ENCODE measurements at regions not wholly inside any gene's neighbourhood (a gene's known extent, or its start where the extent isn't known, plus 50 kb on each side); places are given as distances from the start of the nearest gene placed in this dataset.

DNA sequence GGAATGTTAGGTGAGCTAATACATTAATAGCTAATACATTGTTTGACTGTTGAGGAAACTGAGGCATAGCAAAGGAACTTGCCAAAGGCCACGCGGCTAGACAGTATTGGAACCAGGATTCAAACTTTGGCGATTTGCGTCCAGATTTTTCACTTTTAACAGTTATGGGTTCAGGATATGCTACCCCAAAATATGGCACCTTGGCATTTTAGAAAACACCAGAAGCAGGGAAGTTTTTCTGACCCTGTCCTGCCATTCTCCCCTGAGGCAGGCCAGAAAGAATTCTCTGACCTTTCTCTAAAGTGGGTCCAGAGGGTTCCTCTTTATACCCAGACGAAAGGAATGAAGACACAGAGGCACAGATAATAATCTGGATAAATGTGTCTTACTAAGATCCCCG, 166.9 kb downstream of the MYCN start:
- DNase-seq (ENCODE audit: low read depth, low spot score) = no peak
- Histone ChIP-seq H3K36me3 (ENCODE audit: insufficient read depth, insufficient read length, low read length) (no peaks in the 10 kb centered on the region), H3K4me1 (ENCODE audit: insufficient read depth, insufficient read length) (peaks cover 4% of the 10 kb centered on the region), H3K9ac (ENCODE audit: insufficient read length, low read depth) (no peak overlapping the region), H3K27me3 (ENCODE audit: insufficient read depth, insufficient read length) (no peaks in the 10 kb centered on the region), H3K4me3 (ENCODE audit: insufficient read length, low read depth) (no peak overlapping the region), H3K9me3 (ENCODE audit: insufficient read depth, low read length) (no peaks in the 10 kb centered on the region)
- no peak for TF ChIP-seq SUZ12 (IDR thresholded peaks at IDR 0.05; ENCODE audit: extremely low read depth, insufficient read depth, insufficient read length)
- TF ChIP-seq YY1 (IDR thresholded peaks at IDR 0.05; ENCODE audit: insufficient read depth, insufficient read length) = no peak
- no peak for TF ChIP-seq ZNF274 (IDR thresholded peaks at IDR 0.05; ENCODE audit: low read depth, low read length)

- H3K9me3 ChIP-seq (ENCODE audit: insufficient read depth, low read length) = no peaks in the 10 kb centered on the region
- H3K4me3 ChIP-seq (ENCODE audit: insufficient read length, low read depth) = no peak overlapping the region
- peak overlapping the region; percentile 54 for H3K9ac ChIP-seq (ENCODE audit: insufficient read length, low read depth)
- H3K27me3 ChIP-seq (ENCODE audit: insufficient read depth, insufficient read length) = no peaks in the 10 kb centered on the region
- H3K4me1 ChIP-seq (ENCODE audit: insufficient read depth, insufficient read length) = peaks cover 5% of the 10 kb centered on the region
- TF ChIP-seq SUZ12 (IDR thresholded peaks at IDR 0.05; ENCODE audit: extremely low read depth, insufficient read depth, insufficient read length) (no peak), YY1 (IDR thresholded peaks at IDR 0.05; ENCODE audit: insufficient read depth, insufficient read length) (no peak), ZNF274 (IDR thresholded peaks at IDR 0.05; ENCODE audit: low read depth, low read length) (no peak)
- no peak for DNase-seq (ENCODE audit: low read depth, low spot score)
- H3K36me3 ChIP-seq (ENCODE audit: insufficient read depth, insufficient read length, low read length) = no peaks in the 10 kb centered on the region
These were observed 166.3 kb downstream of the MYCN start for GRCh38 chr2:16106619-16107018.

DNA sequence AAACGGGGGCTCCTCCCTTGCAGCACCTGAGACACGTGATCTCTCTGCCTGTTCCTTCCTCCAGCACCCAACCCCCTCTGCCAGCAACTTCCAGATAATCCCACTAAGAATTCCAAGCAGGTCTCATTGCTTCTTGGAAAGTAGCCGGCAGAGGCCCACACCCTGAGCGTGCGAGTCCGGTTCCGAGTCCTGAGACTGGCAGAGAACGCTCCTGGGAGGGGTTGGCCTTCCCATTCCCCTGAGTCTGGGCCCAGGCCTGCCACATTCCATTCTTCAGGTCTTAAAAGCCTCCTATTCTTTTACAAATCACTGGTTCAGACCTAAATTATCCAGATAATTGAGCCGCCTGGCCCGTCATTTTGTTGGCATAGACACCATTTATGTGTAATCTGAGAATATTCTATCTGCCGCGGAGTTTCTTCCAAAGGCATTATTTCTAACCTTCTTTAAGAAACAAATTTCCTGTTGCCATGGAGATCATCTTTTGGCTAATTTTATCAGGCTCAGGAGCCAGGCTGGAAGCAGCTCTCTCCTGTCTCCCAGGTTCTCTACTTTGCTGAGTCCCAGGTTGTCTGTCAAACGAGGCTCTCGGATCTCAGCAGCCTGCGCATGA, 165.4 kb downstream of the MYCN start:
- H3K4me3 ChIP-seq (ENCODE audit: insufficient read length, low read depth) = peak overlapping the region; percentile 10
- no peaks in the 10 kb centered on the region for H3K27me3 ChIP-seq (ENCODE audit: insufficient read depth, insufficient read length)
- no peaks in the 10 kb centered on the region for H3K9me3 ChIP-seq (ENCODE audit: insufficient read depth, low read length)
- H3K9ac ChIP-seq (ENCODE audit: insufficient read length, low read depth) = peak overlapping the region; percentile 76
- H3K4me1 ChIP-seq (ENCODE audit: insufficient read depth, insufficient read length) = peaks cover 7% of the 10 kb centered on the region
- peak; percentile 97 for DNase-seq (ENCODE audit: low read depth, low spot score)
- TF ChIP-seq SUZ12 (IDR thresholded peaks at IDR 0.05; ENCODE audit: extremely low read depth, insufficient read depth, insufficient read length) (no peak), YY1 (IDR thresholded peaks at IDR 0.05; ENCODE audit: insufficient read depth, insufficient read length) (no peak), ZNF274 (IDR thresholded peaks at IDR 0.05; ENCODE audit: low read depth, low read length) (no peak)
- no peaks in the 10 kb centered on the region for H3K36me3 ChIP-seq (ENCODE audit: insufficient read depth, insufficient read length, low read length)

GRCh38 chr2:16104949-16105668, 164.8 kb downstream of the MYCN start:
- peak overlapping the region; percentile 10 for H3K4me3 ChIP-seq (ENCODE audit: insufficient read length, low read depth)
- DNase-seq (ENCODE audit: low read depth, low spot score) = peak; percentile 56
- H3K9ac ChIP-seq (ENCODE audit: insufficient read length, low read depth) = peak overlapping the region; percentile 76
- TF ChIP-seq ZNF274 (IDR thresholded peaks at IDR 0.05; ENCODE audit: low read depth, low read length) = no peak
- no peak for TF ChIP-seq YY1 (IDR thresholded peaks at IDR 0.05; ENCODE audit: insufficient read depth, insufficient read length)
- TF ChIP-seq SUZ12 (IDR thresholded peaks at IDR 0.05; ENCODE audit: extremely low read depth, insufficient read depth, insufficient read length) = no peak
- no peaks in the 10 kb centered on the region for H3K36me3 ChIP-seq (ENCODE audit: insufficient read depth, insufficient read length, low read length)
- H3K27me3 ChIP-seq (ENCODE audit: insufficient read depth, insufficient read length) = no peaks in the 10 kb centered on the region
- H3K4me1 ChIP-seq (ENCODE audit: insufficient read depth, insufficient read length) = peaks cover 12% of the 10 kb centered on the region
- no peaks in the 10 kb centered on the region for H3K9me3 ChIP-seq (ENCODE audit: insufficient read depth, low read length)

DNA sequence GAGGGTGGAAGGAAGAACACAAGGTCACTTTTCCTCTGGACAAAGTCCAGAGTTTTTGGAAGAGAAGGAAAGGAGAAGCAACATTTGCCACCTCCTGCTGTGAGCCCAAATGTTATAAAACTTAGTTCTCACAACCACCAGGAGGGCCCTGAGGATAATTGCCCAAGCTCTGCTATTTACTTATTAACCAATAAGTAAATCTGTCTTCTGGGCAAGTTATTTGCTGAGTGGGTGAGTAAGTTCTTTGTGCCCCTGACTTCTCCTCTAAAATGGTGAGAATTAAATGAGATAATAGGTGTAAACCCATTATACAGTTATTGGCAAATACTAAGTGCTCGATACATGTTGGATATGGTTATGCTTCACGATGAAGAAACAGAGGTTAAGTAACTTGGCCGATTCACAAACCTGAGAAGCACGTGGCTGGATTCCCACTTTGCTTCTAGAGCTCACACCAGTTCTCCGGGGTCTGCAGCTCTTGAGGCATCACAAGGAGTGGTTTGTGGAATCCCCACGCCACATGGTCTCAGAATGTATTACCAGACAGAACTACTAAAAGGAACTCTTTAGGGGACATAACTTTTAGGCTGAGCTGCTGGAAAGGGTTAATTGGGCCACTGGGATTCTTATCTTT, 164.1 kb downstream of the MYCN start:
- Histone ChIP-seq H3K4me3 (ENCODE audit: insufficient read length, low read depth) (no peak overlapping the region), H3K9ac (ENCODE audit: insufficient read length, low read depth) (peak overlapping the region; percentile 76), H3K4me1 (ENCODE audit: insufficient read depth, insufficient read length) (peaks cover 14% of the 10 kb centered on the region), H3K9me3 (ENCODE audit: insufficient read depth, low read length) (no peaks in the 10 kb centered on the region), H3K36me3 (ENCODE audit: insufficient read depth, insufficient read length, low read length) (no peaks in the 10 kb centered on the region), H3K27me3 (ENCODE audit: insufficient read depth, insufficient read length) (no peaks in the 10 kb centered on the region)
- TF ChIP-seq ZNF274 (IDR thresholded peaks at IDR 0.05; ENCODE audit: low read depth, low read length) = no peak
- TF ChIP-seq YY1 (IDR thresholded peaks at IDR 0.05; ENCODE audit: insufficient read depth, insufficient read length) = no peak
- TF ChIP-seq SUZ12 (IDR thresholded peaks at IDR 0.05; ENCODE audit: extremely low read depth, insufficient read depth, insufficient read length) = no peak
- no peak for DNase-seq (ENCODE audit: low read depth, low spot score)

DNA sequence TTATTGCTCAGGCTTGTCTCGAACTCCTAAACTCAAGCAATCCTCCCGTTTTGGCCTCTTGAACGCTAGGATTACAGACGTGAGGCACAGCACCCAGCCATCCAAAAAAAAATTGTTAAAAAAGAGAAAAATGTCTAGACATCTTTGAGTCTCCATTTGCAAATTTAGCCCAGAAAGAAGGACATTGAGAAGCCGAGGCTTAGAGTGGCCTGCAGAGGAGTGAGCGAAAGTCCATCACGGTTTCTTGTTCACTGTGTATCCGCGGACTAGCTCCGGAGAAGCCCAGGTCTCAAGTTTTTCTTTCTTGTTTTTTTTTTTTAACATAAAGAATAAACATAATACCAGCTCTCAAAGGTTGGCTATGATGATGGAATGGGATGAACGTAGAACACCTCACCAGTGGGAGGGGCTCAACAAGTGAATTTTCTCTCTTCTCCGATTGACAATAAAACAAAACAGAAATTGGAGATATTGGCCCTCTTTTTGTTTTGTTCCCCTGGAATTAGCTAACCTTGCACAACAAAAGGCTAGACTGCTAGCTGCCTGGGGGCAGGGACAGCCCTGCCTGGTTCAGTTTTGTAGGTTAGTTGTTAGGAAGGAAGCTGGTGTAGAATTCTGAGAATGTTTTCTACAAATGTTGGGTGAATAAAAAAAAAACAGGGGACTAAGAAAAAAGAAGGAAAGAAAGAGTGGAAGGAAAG, 163.4 kb downstream of the MYCN start:
- Histone ChIP-seq H3K9me3 (ENCODE audit: insufficient read depth, low read length) (no peaks in the 10 kb centered on the region), H3K4me3 (ENCODE audit: insufficient read length, low read depth) (no peak overlapping the region), H3K36me3 (ENCODE audit: insufficient read depth, insufficient read length, low read length) (no peaks in the 10 kb centered on the region), H3K9ac (ENCODE audit: insufficient read length, low read depth) (peak overlapping the region; percentile 84), H3K4me1 (ENCODE audit: insufficient read depth, insufficient read length) (peaks cover 14% of the 10 kb centered on the region), H3K27me3 (ENCODE audit: insufficient read depth, insufficient read length) (no peaks in the 10 kb centered on the region)
- no peak for DNase-seq (ENCODE audit: low read depth, low spot score)
- TF ChIP-seq SUZ12 (IDR thresholded peaks at IDR 0.05; ENCODE audit: extremely low read depth, insufficient read depth, insufficient read length) (no peak), ZNF274 (IDR thresholded peaks at IDR 0.05; ENCODE audit: low read depth, low read length) (no peak), YY1 (IDR thresholded peaks at IDR 0.05; ENCODE audit: insufficient read depth, insufficient read length) (no peak)
